ENCODE measurements at regions not wholly inside any gene's neighbourhood (a gene's known extent, or its start where the extent isn't known, plus 50 kb on each side); places are given as distances from the start of the nearest gene placed in this dataset.

GRCh38 chr6:170114187-170114945, 176.5 kb downstream of the DLL1 start:
- H3K4me3 ChIP-seq (ENCODE audit: low read depth, low read length) = no peak overlapping the region
- TF ChIP-seq CTCF (conservative IDR thresholded peaks at IDR 0.05; ENCODE audit: low read depth, low read length) = no peak
- no peak for DNase-seq (ENCODE audit: low read depth)

GRCh38 chr6:170113141-170113540, 177.7 kb downstream of the DLL1 start:
- H3K4me3 ChIP-seq (ENCODE audit: low read depth, low read length) = no peak overlapping the region
- no peak for TF ChIP-seq CTCF (conservative IDR thresholded peaks at IDR 0.05; ENCODE audit: low read depth, low read length)
- no peak for DNase-seq (ENCODE audit: low read depth)

- DNase-seq (ENCODE audit: low read depth) = no peak
- no peak for TF ChIP-seq CTCF (conservative IDR thresholded peaks at IDR 0.05; ENCODE audit: low read depth, low read length)
- no peak overlapping the region for H3K4me3 ChIP-seq (ENCODE audit: low read depth, low read length)
Observed at GRCh38 chr6:170112583-170112860, 178.4 kb downstream of the DLL1 start.

- TF ChIP-seq CTCF (conservative IDR thresholded peaks at IDR 0.05; ENCODE audit: low read depth, low read length) = no peak
- H3K4me3 ChIP-seq (ENCODE audit: low read depth, low read length) = no peak overlapping the region
- no peak for DNase-seq (ENCODE audit: low read depth)
Observed at GRCh38 chr6:170111816-170112582, 178.9 kb downstream of the DLL1 start.

- no peak for DNase-seq (ENCODE audit: low read depth)
- TF ChIP-seq CTCF (conservative IDR thresholded peaks at IDR 0.05; ENCODE audit: low read depth, low read length) = no peak
- H3K4me3 ChIP-seq (ENCODE audit: low read depth, low read length) = no peak overlapping the region
Observed at GRCh38 chr6:170111141-170111664, 179.7 kb downstream of the DLL1 start.

- no peak for TF ChIP-seq CTCF (conservative IDR thresholded peaks at IDR 0.05; ENCODE audit: low read depth, low read length)
- DNase-seq (ENCODE audit: low read depth) = no peak
- H3K4me3 ChIP-seq (ENCODE audit: low read depth, low read length) = no peak overlapping the region
Observed at GRCh38 chr6:170110201-170111140, 180.4 kb downstream of the DLL1 start.
